RPMI8226 (cell line): ENCODE measurements at regions not wholly inside any gene's neighbourhood (a gene's known extent, or its start where the extent isn't known, plus 50 kb on each side); places are given as distances from the start of the nearest gene placed in this dataset.

ENCODE experiments used
- DNase-seq: peaks from one replicate; pipeline ENCODE4 v3.0.0-alpha.2; 2015

GRCh38 chr2:41078341-41078740 lies 626.5 kb upstream of the SLC8A1 start:
- no peak for DNase-seq

GRCh38 chr2:41079011-41079410 lies 627.1 kb upstream of the SLC8A1 start:
- DNase-seq: no peak

GRCh38 chr2:41084321-41084720 lies 632.4 kb upstream of the SLC8A1 start:
- DNase-seq: no peak

DNA sequence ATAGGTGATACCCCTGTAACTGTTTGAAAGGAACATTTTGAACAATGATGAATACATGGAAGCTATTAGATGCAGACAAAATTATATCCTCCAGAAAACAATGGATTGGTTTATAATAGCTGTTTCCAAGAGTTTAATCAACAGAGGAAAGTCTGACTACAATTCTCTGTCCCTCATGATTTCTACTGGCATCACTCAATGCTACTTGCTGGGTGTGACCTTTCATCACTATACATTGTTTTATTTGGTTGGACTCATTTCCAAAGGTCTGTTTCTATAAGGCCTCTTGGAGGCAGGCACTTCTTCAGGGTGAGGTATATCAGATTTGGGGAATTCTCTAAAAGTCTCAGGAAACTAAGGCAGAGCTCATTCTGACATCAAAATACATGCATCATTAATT lies 636.1 kb upstream of the SLC8A1 start:
- no peak for DNase-seq

DNA sequence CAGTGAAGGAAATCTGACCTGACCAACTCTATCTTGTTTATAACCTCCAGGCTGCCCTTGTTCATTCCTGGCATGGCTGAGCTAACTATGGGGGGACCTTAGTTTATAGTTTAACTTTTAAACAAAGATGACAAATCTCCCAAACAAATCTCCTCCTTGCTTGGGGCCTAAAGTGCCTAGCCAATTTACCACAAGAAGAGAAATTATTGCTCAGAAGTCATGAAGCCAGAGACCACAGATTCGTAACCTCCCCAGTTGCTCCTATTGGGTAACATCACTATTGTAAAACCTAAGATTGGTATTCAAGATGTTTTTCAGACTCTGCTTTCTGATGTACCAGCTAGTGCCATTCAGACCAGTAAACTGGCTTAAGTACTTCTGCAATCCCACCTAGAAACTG lies 649.4 kb upstream of the SLC8A1 start:
- no peak for DNase-seq

DNA sequence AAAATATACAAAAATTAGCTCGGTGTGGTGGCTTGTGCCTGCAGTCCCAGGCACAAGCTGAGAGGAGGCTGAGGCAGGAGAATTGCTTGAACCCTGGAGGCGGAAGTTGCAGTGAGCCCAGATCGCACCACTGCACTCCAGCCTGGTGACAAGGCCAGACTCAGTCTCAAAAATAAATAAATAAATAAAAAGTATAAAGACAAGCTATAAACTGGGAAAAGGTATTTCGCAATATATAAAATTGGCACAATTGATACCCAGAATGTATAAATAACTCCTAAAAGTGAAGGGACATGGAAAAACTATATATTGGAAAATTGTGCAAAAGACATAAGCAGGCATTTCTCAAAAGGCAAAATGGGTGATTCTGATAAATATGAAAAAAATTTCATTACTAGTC lies 657.9 kb upstream of the SLC8A1 start:
- no peak for DNase-seq

GRCh38 chr2:41111836-41112627 lies 660.1 kb upstream of the SLC8A1 start:
- DNase-seq: no peak

- DNase-seq: no peak
These were observed 664.4 kb upstream of the SLC8A1 start for GRCh38 chr2:41116106-41116797.

DNA sequence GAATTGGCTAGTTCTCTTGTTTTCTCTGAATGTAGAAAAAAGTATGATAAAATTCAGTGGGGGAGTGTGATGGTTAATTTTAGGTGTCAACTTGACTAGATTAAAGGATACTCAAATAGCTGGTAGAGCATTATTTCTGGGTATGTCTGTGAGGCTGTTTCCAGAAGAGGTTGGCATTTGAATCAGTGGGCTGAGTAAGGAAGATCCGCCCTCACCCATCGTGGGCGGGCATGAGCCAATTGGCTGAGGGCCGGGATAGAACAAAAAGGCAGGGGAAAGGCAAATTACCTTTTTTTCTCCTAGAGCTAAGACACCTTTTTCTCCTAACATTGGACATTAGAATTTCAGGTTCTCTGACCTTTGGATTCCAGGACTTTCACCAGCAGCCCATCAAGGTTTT lies 667.6 kb upstream of the SLC8A1 start:
- DNase-seq: no peak

DNA sequence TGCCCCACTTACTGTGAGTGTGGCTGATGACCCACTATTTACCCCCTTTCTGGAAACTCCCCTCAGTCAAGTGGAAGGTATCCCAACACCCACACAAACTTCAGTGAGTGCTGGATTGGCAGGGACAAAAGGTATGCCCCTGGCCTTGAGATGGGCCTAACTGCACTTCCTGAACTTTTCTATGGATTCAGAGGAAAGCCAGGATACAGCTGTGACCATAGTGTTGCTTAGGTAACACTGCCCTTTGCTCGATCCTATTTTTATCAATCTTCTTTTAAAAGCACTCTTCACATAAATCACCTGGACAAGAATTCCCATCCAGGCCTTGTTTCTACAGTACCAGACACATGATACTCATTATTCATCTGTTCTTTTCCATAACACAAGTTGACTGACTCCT lies 671.5 kb upstream of the SLC8A1 start:
- no peak for DNase-seq

GRCh38 chr2:41127351-41127750 lies 675.5 kb upstream of the SLC8A1 start:
- no peak for DNase-seq

GRCh38 chr2:41129988-41130387 lies 678.1 kb upstream of the SLC8A1 start:
- DNase-seq: no peak

- no peak for DNase-seq
These were observed 685.1 kb upstream of the SLC8A1 start for GRCh38 chr2:41137031-41137430.

DNA sequence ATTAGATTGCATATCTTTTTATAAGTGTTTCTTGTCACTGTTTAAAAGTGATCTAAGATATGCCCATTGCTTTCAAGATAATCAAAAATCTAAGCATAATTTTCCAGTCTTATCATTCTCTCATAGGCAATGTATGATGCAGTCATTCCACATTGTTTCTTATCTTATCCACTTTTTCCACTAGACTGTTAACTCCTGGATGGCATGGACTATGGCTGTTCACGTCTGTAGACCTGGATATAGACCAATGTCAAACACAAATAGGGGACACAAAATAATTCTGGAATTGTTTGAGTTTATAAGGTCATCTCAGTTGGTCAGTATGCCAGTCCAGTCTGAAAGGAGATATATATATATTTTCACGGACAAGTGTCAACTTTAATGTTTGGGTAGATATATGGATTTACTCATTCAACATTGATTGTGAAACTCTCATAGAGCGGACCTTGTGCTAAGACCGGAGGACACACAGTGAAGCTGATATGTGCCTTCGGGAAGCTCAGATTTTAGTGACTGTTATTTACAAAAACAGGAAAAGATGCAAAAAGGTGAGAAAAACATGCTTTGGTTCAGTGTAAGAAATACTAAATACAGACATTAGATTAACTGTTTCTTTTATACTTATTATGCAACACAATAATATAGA lies 689.4 kb upstream of the SLC8A1 start:
- DNase-seq: no peak

- no peak for DNase-seq
These were observed 690.6 kb upstream of the SLC8A1 start for GRCh38 chr2:41142478-41142877.

GRCh38 chr2:41145066-41145465 lies 693.2 kb upstream of the SLC8A1 start:
- no peak for DNase-seq

DNA sequence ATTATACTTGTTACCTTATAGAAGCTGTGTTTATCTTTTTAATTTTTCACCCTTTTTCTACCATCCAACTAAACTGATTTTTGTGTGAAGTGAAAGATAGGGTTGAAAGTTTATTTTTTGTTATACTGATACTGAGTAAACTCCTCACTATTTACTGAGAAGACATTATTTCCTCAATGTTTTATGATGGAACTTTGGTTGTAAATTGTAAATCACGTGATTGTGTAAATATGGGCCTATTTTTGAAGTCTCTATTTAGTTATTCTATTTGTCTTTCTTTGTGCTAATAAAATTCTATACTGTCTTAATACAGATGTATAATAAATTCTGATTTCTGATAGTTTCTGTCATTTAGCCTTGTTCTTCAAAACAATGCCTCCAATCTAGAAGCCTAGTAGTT lies 697.2 kb upstream of the SLC8A1 start:
- DNase-seq: no peak

DNA sequence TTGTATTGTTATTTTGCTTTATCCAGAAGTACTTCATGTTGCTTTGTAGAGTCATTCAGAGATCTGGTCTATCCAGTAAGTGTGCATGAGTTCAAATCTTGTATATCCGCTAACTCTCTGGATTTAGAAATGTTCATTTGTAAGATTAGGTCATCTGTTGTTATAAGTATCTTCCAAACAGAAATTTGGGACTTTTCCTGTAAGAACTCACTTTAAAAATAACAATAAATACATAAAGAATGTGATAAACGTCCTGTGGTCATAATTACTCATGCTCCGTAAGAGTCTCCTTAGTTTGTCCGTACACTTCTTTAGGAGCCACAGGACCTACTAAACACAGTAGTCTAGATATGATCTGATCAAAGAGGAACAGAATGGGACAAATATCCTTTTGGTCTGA lies 699.9 kb upstream of the SLC8A1 start:
- no peak for DNase-seq

DNA sequence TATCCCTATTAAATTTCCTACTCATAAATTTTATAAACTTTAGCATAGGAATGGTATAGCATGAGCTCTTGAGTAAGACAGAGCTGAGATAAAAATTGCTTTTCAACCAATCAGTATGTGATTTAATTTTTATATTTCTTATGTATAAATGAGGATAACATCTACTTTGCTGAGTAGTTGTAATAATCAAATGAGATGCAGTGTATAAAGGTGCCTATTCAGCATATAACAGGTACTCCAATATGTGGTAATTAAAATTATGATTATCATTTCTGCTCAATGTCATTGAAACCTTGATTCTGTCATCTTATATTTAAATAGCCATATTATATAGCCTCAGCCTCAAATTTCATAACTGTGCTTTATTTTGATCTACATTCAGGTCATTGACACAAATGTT lies 700.4 kb upstream of the SLC8A1 start:
- no peak for DNase-seq

DNA sequence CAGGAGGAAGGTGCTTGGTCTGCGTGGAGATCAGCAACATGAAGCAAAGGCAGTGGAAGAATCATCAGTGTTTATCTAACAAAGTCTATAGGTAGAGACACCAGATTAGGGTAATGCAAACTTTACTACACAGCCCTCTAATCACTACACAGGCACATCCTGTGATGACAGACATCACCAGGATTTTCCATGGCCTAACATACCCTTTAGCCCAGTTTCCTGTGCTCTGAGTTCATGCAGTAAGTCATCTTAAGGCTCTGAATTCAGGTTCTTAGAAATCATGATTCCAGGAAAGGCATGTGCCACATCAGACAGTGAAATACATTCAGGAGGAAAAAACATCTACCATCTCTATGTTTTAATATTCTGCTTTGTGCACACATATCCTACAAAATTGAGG lies 708.5 kb upstream of the SLC8A1 start:
- DNase-seq: no peak

DNA sequence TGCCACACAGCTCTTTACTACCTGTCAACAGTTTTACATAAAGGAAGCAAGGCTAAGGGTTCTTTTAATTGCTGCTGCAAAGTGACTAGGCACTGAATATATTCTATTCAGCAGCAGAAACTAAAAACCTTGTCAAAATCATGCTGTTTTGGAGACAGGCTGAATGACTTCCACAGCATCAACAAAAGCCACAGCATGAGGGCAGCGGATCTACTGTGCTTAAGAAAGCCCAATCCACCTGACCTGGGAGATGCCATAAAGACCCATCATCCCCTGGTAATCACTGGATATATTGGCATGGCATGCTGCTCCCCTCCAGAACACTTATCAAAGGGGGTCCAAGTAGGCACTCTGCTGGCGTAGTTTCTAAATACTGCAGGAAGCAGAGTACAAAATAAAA lies 715.1 kb upstream of the SLC8A1 start:
- DNase-seq: no peak

DNA sequence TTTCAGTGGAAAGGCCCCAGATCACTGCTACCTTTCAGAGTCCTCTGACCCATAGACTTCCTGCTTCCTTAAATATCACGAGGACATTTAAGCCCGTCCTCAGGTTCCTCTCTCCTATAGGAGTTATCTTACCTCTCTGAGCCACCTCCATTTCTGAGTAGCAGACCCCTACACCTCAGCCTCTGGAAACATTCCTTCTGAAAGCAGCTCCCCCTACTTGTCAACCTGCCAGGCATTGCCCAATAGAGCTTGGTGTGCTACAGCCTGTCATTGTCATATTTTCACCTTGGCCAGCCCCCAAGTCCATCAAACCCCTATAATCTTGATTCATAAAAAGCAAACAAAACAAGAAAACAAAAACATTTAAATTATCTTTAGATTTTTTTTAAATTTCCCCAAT lies 717.9 kb upstream of the SLC8A1 start:
- DNase-seq: no peak

GRCh38 chr2:41170589-41170988 lies 718.7 kb upstream of the SLC8A1 start:
- no peak for DNase-seq

DNA sequence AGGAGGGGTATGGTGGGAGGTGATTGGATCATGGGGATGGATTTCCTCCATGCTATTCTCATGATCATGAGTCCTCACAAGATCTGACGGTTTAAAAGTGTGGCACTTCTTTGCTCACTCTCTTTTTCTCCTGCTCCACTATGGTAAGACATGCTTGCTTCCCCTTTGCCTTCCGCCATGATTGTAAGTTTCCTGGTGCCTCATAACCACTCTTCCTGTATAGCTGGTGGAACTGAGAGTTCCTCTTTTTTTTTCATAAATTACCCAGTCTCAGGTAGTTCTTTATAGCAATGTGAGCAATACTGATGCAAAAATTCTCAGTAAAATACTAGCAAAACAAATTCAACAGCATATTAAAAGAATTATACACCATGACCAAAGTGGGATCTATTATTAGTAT lies 728.5 kb upstream of the SLC8A1 start:
- no peak for DNase-seq
